Trophoblast cell (in vitro differentiated cells and primary cell): ENCODE measurements at regions not wholly inside any gene's neighbourhood (a gene's known extent, or its start where the extent isn't known, plus 50 kb on each side); places are given as distances from the start of the nearest gene placed in this dataset.
"Not testable (repeated sequence)": the region's sequence is repeated elsewhere in the genome, so short reads cannot be mapped to it uniquely, and the experiment has no call there.

Experiments
- DNase-seq, 2 donors: peaks; one replicate each; pipeline ENCODE4 v3.0.0-alpha.2; 2016
- H2AFZ ChIP-seq: 2 replicates; pipeline ENCODE4 v1.6.1; 2013; ENCODE audit warnings: low read length, moderate library complexity, mild to moderate bottlenecking; ENCODE audit not compliant: insufficient read depth, poor library complexity
- H2AK5ac ChIP-seq: 2 replicates; pipeline ENCODE4 v1.6.1; 2013; ENCODE audit warnings: mild to moderate bottlenecking, low read length
- H2BK120ac ChIP-seq: 2 replicates; pipeline ENCODE4 v1.6.1; 2013; ENCODE audit warnings: low read length, mild to moderate bottlenecking, moderate library complexity; ENCODE audit not compliant: insufficient read depth, poor library complexity
- H2BK12ac ChIP-seq: 2 replicates; pipeline ENCODE4 v1.6.1; 2013; ENCODE audit warnings: mild to moderate bottlenecking, low read length, moderate library complexity
- H2BK5ac ChIP-seq: 2 replicates; pipeline ENCODE4 v1.6.1; 2013; ENCODE audit warnings: low read length, low read depth, moderate library complexity, mild to moderate bottlenecking; ENCODE audit not compliant: poor library complexity
- H3K14ac ChIP-seq: 2 replicates; pipeline ENCODE4 v1.6.1; 2013; ENCODE audit warnings: mild to moderate bottlenecking, low read length
- H3K18ac ChIP-seq: 2 replicates; pipeline ENCODE4 v1.6.1; 2013; ENCODE audit warnings: mild to moderate bottlenecking, low read length
- H3K23ac ChIP-seq: 2 replicates; pipeline ENCODE4 v1.6.1; 2013; ENCODE audit warnings: low read length
- H3K27ac ChIP-seq: 2 replicates; pipeline ENCODE4 v1.5.1; 2013; ENCODE audit warnings: low read depth, mild to moderate bottlenecking, inconsistent platforms, low read length, moderate library complexity
- H3K27me3 ChIP-seq: 2 replicates; pipeline ENCODE4 v1.6.1; 2013; ENCODE audit warnings: inconsistent platforms, mild to moderate bottlenecking, low read length, moderate library complexity; ENCODE audit not compliant: insufficient read depth
- H3K36me3 ChIP-seq, 2 experiments: 1 replicate in 1 of 2; 2 replicates in 1 of 2; pipeline ENCODE4 v1.6.1; 2013; ENCODE audit warnings: low read length in 2 of 2, mild to moderate bottlenecking in 2 of 2, moderate library complexity in 1 of 2; ENCODE audit not compliant: insufficient read depth in 2 of 2, control insufficient read depth in 1 of 2
- H3K4ac ChIP-seq: 2 replicates; pipeline ENCODE4 v1.6.1; 2013; ENCODE audit warnings: low read depth, mild to moderate bottlenecking, low read length, moderate library complexity
- H3K4me1 ChIP-seq, 2 experiments: 1 replicate in 1 of 2; 2 replicates in 1 of 2; pipeline ENCODE4 v1.6.1; 2013; ENCODE audit warnings: low read length in 2 of 2, mild to moderate bottlenecking in 2 of 2, moderate library complexity in 1 of 2; ENCODE audit not compliant: insufficient read depth in 2 of 2, control insufficient read depth in 1 of 2
- H3K4me2 ChIP-seq: 2 replicates; pipeline ENCODE4 v1.6.1; 2013; ENCODE audit warnings: inconsistent platforms, mild to moderate bottlenecking, low read length, moderate library complexity
- H3K4me3 ChIP-seq: 2 replicates; pipeline ENCODE4 v1.5.1; 2013; ENCODE audit warnings: mild to moderate bottlenecking, low read depth, low read length, inconsistent platforms
- H3K79me1 ChIP-seq: one replicate; pipeline ENCODE4 v1.6.1; 2013; ENCODE audit warnings: low read length
- H3K79me2 ChIP-seq: 2 replicates; pipeline ENCODE4 v1.6.1; 2013; ENCODE audit warnings: low read length, mild to moderate bottlenecking; ENCODE audit not compliant: control insufficient read depth, insufficient read depth, poor library complexity
- H3K9ac ChIP-seq: 2 replicates; pipeline ENCODE4 v1.6.1; 2013; ENCODE audit warnings: mild to moderate bottlenecking, low read length
- H3K9me3 ChIP-seq: 2 replicates; pipeline ENCODE4 v1.6.1; 2013; ENCODE audit warnings: low read depth, mild to moderate bottlenecking, control low read depth, inconsistent platforms, low read length; ENCODE audit not compliant: insufficient read depth
- H4K12ac ChIP-seq: 2 replicates; pipeline ENCODE4 v1.6.1; 2013; ENCODE audit warnings: low read depth, mild to moderate bottlenecking, low read length, moderate library complexity
- H4K8ac ChIP-seq: 2 replicates; pipeline ENCODE4 v1.6.1; 2013; ENCODE audit warnings: low read depth, mild to moderate bottlenecking, low read length, moderate library complexity
- H4K91ac ChIP-seq: one replicate; pipeline ENCODE4 v1.6.1; 2013; ENCODE audit warnings: low read depth, mild to moderate bottlenecking, low read length, moderate library complexity
- WGBS: extraction: QIAGEN DNeasy Blood & Tissue Kit; methylation state at CpG from one replicate; pipeline ENCODE4 v1.1.7; 2013; ENCODE audit warnings: missing lambda C conversion rate; ENCODE audit not compliant: insufficient read length, insufficient coverage; ENCODE audit errors: extremely low coverage; 5-methylcytosine and 5-hydroxymethylcytosine counted together

GRCh38 chr20:55635870-55636269 is 369.4 kb downstream of the CBLN4 start:
- Histone ChIP-seq H2AK5ac (no peak overlapping the region), H3K4me2 (no peak overlapping the region), H2AFZ (no peak overlapping the region), H3K27me3 (no peaks in the 10 kb centered on the region), H3K14ac (no peak overlapping the region), H3K23ac (no peak overlapping the region), H4K12ac (no peak overlapping the region), H3K79me2 (no peaks in the 10 kb centered on the region), H3K27ac (no peak overlapping the region), H3K9ac (no peak overlapping the region), H3K79me1 (no peaks in the 10 kb centered on the region), H3K9me3 (peaks cover 1% of the 10 kb centered on the region), H3K4me1 (no peaks in the 10 kb centered on the region), H4K8ac (no peak overlapping the region), H2BK120ac (no peak overlapping the region), H3K18ac (no peak overlapping the region), H4K91ac (no peak overlapping the region), H2BK5ac (no peak overlapping the region), H2BK12ac (no peak overlapping the region), H3K36me3 (no peaks in the 10 kb centered on the region), H3K4me3 (no peak overlapping the region), H3K4ac (no peak overlapping the region)
- no CpG with 5 or more reads among the region's 2 CpGs for WGBS
- no peak for DNase-seq

DNA sequence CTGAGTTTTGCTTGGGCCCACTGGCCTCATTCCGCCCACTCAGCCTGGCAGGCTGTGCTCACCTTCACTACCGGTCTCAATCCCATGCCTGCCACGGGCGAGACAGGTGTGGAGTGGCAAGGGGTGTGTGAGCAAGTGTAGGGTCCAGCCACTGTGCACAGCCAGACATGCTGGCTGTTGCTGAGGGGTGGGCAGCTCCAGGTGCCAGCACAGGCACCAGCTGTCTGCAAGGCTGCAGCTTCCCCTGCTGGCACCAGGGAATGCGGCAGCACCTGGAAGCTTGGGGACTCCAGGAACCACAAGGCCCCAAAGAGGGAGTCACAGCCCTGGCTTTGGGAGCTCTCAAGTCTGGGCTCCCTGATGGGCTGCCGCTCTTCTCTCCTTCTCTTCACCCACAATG is 372.7 kb downstream of the CBLN4 start:
- no peak for DNase-seq
- Histone ChIP-seq H3K79me2 (no peaks in the 10 kb centered on the region), H3K27me3 (no peaks in the 10 kb centered on the region), H2AK5ac (no peak overlapping the region), H3K79me1 (no peaks in the 10 kb centered on the region), H3K27ac (no peak overlapping the region), H3K4me3 (no peak overlapping the region), H2AFZ (no peak overlapping the region), H3K14ac (no peak overlapping the region), H3K18ac (no peak overlapping the region), H2BK5ac (no peak overlapping the region), H3K4me1 (no peaks in the 10 kb centered on the region), H3K36me3 (no peaks in the 10 kb centered on the region), H4K12ac (no peak overlapping the region), H3K9me3 (peaks cover 1% of the 10 kb centered on the region), H4K91ac (no peak overlapping the region), H3K9ac (no peak overlapping the region), H2BK120ac (no peak overlapping the region), H3K23ac (no peak overlapping the region), H3K4ac (no peak overlapping the region), H2BK12ac (no peak overlapping the region), H3K4me2 (no peak overlapping the region), H4K8ac (no peak overlapping the region)
- no CpG with 5 or more reads among the region's 6 CpGs for WGBS

DNA sequence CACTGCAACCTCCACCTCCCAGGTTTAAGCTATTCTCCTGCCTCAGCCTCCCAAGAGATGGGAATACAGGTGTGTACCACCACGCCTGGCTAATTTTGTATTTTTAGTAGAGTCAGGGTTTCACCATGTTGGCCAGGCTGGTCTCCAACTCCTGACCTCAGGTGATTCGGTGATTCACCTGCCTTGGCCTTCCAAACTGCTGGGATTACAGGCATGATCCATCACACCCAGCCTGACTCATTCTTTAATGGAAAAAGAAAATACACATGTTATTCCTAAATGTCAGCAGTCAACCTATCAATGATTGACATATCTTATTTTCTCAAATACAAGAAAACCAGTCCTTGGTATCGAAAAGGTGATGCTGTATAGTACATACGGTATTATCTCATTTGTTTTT is 376.2 kb downstream of the CBLN4 start:
- not testable (repeated sequence) for H4K12ac ChIP-seq, H3K4me2 ChIP-seq, H3K9me3 ChIP-seq, H3K4ac ChIP-seq, H4K91ac ChIP-seq, H3K79me2 ChIP-seq, H3K27ac ChIP-seq, H3K36me3 ChIP-seq, H3K9ac ChIP-seq, H3K23ac ChIP-seq, H2AK5ac ChIP-seq, H2BK5ac ChIP-seq, H2AFZ ChIP-seq, H3K4me1 ChIP-seq, H2BK120ac ChIP-seq, H4K8ac ChIP-seq, H3K14ac ChIP-seq, H2BK12ac ChIP-seq, H3K27me3 ChIP-seq, H3K4me3 ChIP-seq, H3K79me1 ChIP-seq, H3K18ac ChIP-seq, DNase-seq
- no CpG with 5 or more reads among the region's 4 CpGs for WGBS

- no peak overlapping the region for H3K27ac ChIP-seq
- no peaks in the 10 kb centered on the region for H3K27me3 ChIP-seq
- no peak overlapping the region for H4K12ac ChIP-seq
- H2BK12ac ChIP-seq: no peak overlapping the region
- no peak overlapping the region for H2AFZ ChIP-seq
- no peak overlapping the region for H2AK5ac ChIP-seq
- DNase-seq: no peak
- no peak overlapping the region for H4K8ac ChIP-seq
- no peak overlapping the region for H3K14ac ChIP-seq
- H3K4ac ChIP-seq: no peak overlapping the region
- no peaks in the 10 kb centered on the region for H3K4me1 ChIP-seq
- no peak overlapping the region for H2BK120ac ChIP-seq
- no peak overlapping the region for H4K91ac ChIP-seq
- H3K79me2 ChIP-seq: no peaks in the 10 kb centered on the region
- no peaks in the 10 kb centered on the region for H3K36me3 ChIP-seq
- no peak overlapping the region for H3K9ac ChIP-seq
- no peak overlapping the region for H3K4me3 ChIP-seq
- WGBS: no CpG with 5 or more reads among the region's 4 CpGs
- H3K4me2 ChIP-seq: no peak overlapping the region
- H3K18ac ChIP-seq: no peak overlapping the region
- no peak overlapping the region for H3K23ac ChIP-seq
- H3K9me3 ChIP-seq: no peaks in the 10 kb centered on the region
- no peaks in the 10 kb centered on the region for H3K79me1 ChIP-seq
- H2BK5ac ChIP-seq: no peak overlapping the region
Measured at GRCh38 chr20:55626716-55627115, 378.6 kb downstream of the CBLN4 start.
